OCI-LY3 (cell line): ENCODE measurements at regions not wholly inside any gene's neighbourhood (a gene's known extent, or its start where the extent isn't known, plus 50 kb on each side); places are given as distances from the start of the nearest gene placed in this dataset.

Source experiments
- CTCF ChIP-seq: fragments of 200-600, 300-600 bp; sonication (generic); IDR thresholded peaks from 2 replicates; pipeline ENCODE4 v1.5.1; 2014; ENCODE audit warnings: antibody characterized with exemption, low read length, low read depth
- EZH2phosphoT487 ChIP-seq: fragments of 200-600 bp; shearing (Covaris generic); IDR thresholded peaks from 2 replicates; pipeline ENCODE4 v1.6.1; 2018; ENCODE audit warnings: antibody characterized with exemption, mixed run types, low read depth

- TF ChIP-seq CTCF (no peak), EZH2phosphoT487 (no peak)
Observed at GRCh38 chr1:72851597-72851996, 569.3 kb upstream of the NEGR1 start.
